ENCODE measurements at regions not wholly inside any gene's neighbourhood (a gene's known extent, or its start where the extent isn't known, plus 50 kb on each side); places are given as distances from the start of the nearest gene placed in this dataset.

- TF ChIP-seq CTCF (IDR thresholded peaks at IDR 0.05), result no peak
- TF ChIP-seq POLR2A (IDR thresholded peaks at IDR 0.05), result no peak
These were observed 142.8 kb upstream of the KLF8 start for GRCh38 chrX:56089376-56089775.

Data from Peyer's patch (tissue), 4 donors.